K562 (cell line): ENCODE measurements at regions not wholly inside any gene's neighbourhood (a gene's known extent, or its start where the extent isn't known, plus 50 kb on each side); places are given as distances from the start of the nearest gene placed in this dataset.

Experiments
- ATAC-seq: fragments of 200-7000 bp; cut with Tn5 transposase; 3 replicates; pipeline ENCODE4 v1.9.1; 2020; ENCODE audit warnings: moderate library complexity
- BruUV-seq: library from RNA; stranded (reverse); fragments of 400-500 nt; replicated peaks from 2 replicates; lab custom pipeline; 2021; lab: Mats Ljungman, UMichigan
- CTCF ChIA-PET: fragments of 300-600 bp; formaldehyde crosslinking; extraction: SDS; loops from one replicate; lab custom pipeline; 2021; ENCODE audit warnings: low intra/inter-chr PET ratio; lab: Yijun Ruan, JAX
- POLR2A ChIA-PET: fragments of 300-600, 350-650 bp; sonication (Branson Sonifier 250); formaldehyde crosslinking; extraction: SDS; loops from one replicate; lab custom pipeline; 2021; ENCODE audit warnings: antibody characterized with exemption, inconsistent platforms; lab: Yijun Ruan, JAX
- DNase-seq, 4 experiments: peaks; one replicate each; pipeline versions ENCODE4 v3.0.0 to v3.0.0-alpha.2; 2011 to 2018; ENCODE audit warnings: low spot score in 3 of 4, mixed read lengths in 3 of 4; ENCODE audit errors: extremely low read depth in 1 of 4
- FAIRE-seq: peaks from 2 replicates; lab custom pipeline; 2011; peaks lifted over from hg19 to GRCh38; lab: Jason Lieb, UNC
- H2AFZ ChIP-seq: 2 replicates; pipeline ENCODE4 v1.6.0; 2011; ENCODE audit warnings: low read depth, low read length, control low read depth, inconsistent platforms
- H3K27ac ChIP-seq: fragments of 200-600 bp; 3 replicates; pipeline ENCODE4 v1.8.0; 2011; ENCODE audit warnings: low read depth, mild to moderate bottlenecking, control low read depth, inconsistent platforms, low read length, moderate library complexity, mixed read lengths; ENCODE audit errors: extremely low read depth
- H3K27me3 ChIP-seq, 2 experiments: fragments of 300-600 bp in 1 of 2; 2 replicates in 1 of 2; 3 replicates in 1 of 2; pipeline versions ENCODE4 v1.6.0 to v1.8.0; 2011; ENCODE audit warnings: inconsistent platforms in 2 of 2, low read length in 2 of 2, mild to moderate bottlenecking in 1 of 2, mixed read lengths in 1 of 2, moderate library complexity in 1 of 2; ENCODE audit not compliant: control insufficient read depth in 2 of 2, insufficient read depth in 2 of 2
- H3K36me3 ChIP-seq: fragments of 300-600 bp; 3 replicates; pipeline ENCODE4 v1.8.0; 2011; ENCODE audit warnings: mild to moderate bottlenecking, low read length, inconsistent platforms; ENCODE audit not compliant: control insufficient read depth, insufficient read depth
- H3K4me1 ChIP-seq, 2 experiments: fragments of 200-600 bp in 1 of 2; replicated peaks in 1 of 2; 2 replicates in 1 of 2; 3 replicates in 1 of 2; pipeline versions ENCODE4 v1.5.1 to v1.8.0; 2011; ENCODE audit warnings: inconsistent platforms in 2 of 2, low read length in 2 of 2, mild to moderate bottlenecking in 1 of 2, mixed read lengths in 1 of 2, moderate library complexity in 1 of 2; ENCODE audit not compliant: control insufficient read depth in 2 of 2, insufficient read depth in 2 of 2
- H3K4me2 ChIP-seq: 2 replicates; pipeline ENCODE4 v1.6.1; 2011; ENCODE audit warnings: low read length, control low read depth, inconsistent platforms, mixed read lengths; ENCODE audit not compliant: insufficient read depth
- H3K4me3 ChIP-seq: fragments of 200-600 bp; sonication (generic), shearing (Covaris generic); 2 replicates; pipeline ENCODE4 v1.5.1; 2016; ENCODE audit warnings: control low read depth, inconsistent platforms
- H3K79me2 ChIP-seq: fragments of 200-600 bp; 3 replicates; pipeline ENCODE4 v1.8.0; 2011; ENCODE audit warnings: low read length, inconsistent platforms; ENCODE audit not compliant: control insufficient read depth, insufficient read depth
- H3K9ac ChIP-seq, 2 experiments: 2 replicates each; pipeline versions ENCODE4 v1.6.0 to v1.6.1; 2011; ENCODE audit warnings: low read depth in 2 of 2, low read length in 2 of 2, control low read depth in 1 of 2, inconsistent platforms in 1 of 2, mild to moderate bottlenecking in 1 of 2, mixed read lengths in 1 of 2; ENCODE audit not compliant: insufficient read depth in 1 of 2
- H3K9me1 ChIP-seq: one replicate; pipeline ENCODE4 v1.6.0; 2011; ENCODE audit warnings: inconsistent platforms, mild to moderate bottlenecking, low read length, moderate library complexity; ENCODE audit not compliant: control insufficient read depth, insufficient read depth
- H3K9me3 ChIP-seq: replicated peaks from 2 replicates; pipeline ENCODE4 v1.5.1; 2011; ENCODE audit warnings: low read depth, low read length, inconsistent platforms; ENCODE audit not compliant: control insufficient read depth, insufficient read depth
- H4K20me1 ChIP-seq: replicated peaks from 2 replicates; pipeline ENCODE4 v1.6.1; 2011; ENCODE audit warnings: low read length, inconsistent platforms, mixed read lengths; ENCODE audit not compliant: control insufficient read depth, insufficient read depth
- CBFA2T2 ChIP-seq: fragments of 450-650 bp; conservative IDR thresholded peaks from 2 replicates; pipeline ENCODE4 v1.6.1; 2017; ENCODE audit warnings: mild to moderate bottlenecking
- FUS ChIP-seq: fragments of 200-400 bp; formaldehyde crosslinking; optimal IDR thresholded peaks from 2 replicates; pipeline ENCODE3; 2017; ENCODE audit warnings: low read depth, low read length
- HNRNPLL ChIP-seq: fragments of 200-400 bp; formaldehyde crosslinking; IDR thresholded peaks from 2 replicates; pipeline ENCODE4 v1.6.1; 2017; ENCODE audit warnings: low read length, low read depth, mild to moderate bottlenecking; ENCODE audit not compliant: poor library complexity, severe bottlenecking
- LEF1 ChIP-seq: fragments of 450-650 bp; IDR thresholded peaks from 2 replicates; pipeline ENCODE4 v1.6.1; 2016; ENCODE audit warnings: mild to moderate bottlenecking
- PCBP2 ChIP-seq: fragments of 200-400 bp; formaldehyde crosslinking; IDR thresholded peaks from 2 replicates; pipeline ENCODE4 v1.6.1; 2018; ENCODE audit warnings: low read length, low read depth, mild to moderate bottlenecking, moderate library complexity; ENCODE audit not compliant: poor library complexity, severe bottlenecking
- WHSC1 ChIP-seq: IDR thresholded peaks from one replicate; pipeline ENCODE4 v1.6.1; 2012; ENCODE audit warnings: low read length, control low read depth, inconsistent platforms
- XRCC4 ChIP-seq: IDR thresholded peaks from one replicate; pipeline ENCODE4 v1.6.1; 2011; ENCODE audit not compliant: insufficient read depth, insufficient read length; ENCODE audit errors: extremely low read depth
- ZNF24 ChIP-seq: fragments of 450-650 bp; IDR thresholded peaks from 2 replicates; pipeline ENCODE4 v1.6.1; 2016
- ZNF347 ChIP-seq: fragments of 450-650 bp; formaldehyde crosslinking; IDR thresholded peaks from 2 replicates; pipeline ENCODE4 v1.4.0; 2020; ENCODE audit warnings: low read depth, mild to moderate bottlenecking, moderate library complexity
- ZNF740 ChIP-seq, 3 experiments: fragments of 200-800 bp in 1 of 3; sonication (Bioruptor generic) in 1 of 3; sonication (generic) in 1 of 3; formaldehyde crosslinking in 1 of 3; IDR thresholded peaks; 2 replicates each; pipeline versions ENCODE4 v1.6.1 to v1.8.0; 2016 to 2022; ENCODE audit warnings: mild to moderate bottlenecking in 2 of 3, missing compliant biosample characterization in 2 of 3, missing genetic modification characterization in 2 of 3, missing genetic modification reagents in 1 of 3
- WGBS: fragments of 100-300 bp; shearing (Covaris generic); methylation state at CpG from one replicate; pipeline ENCODE4 v1.1.6; 2016; ENCODE audit warnings: low coverage, mixed read lengths; ENCODE audit not compliant: insufficient coverage; ENCODE audit errors: missing lambda C conversion rate; 5-methylcytosine and 5-hydroxymethylcytosine counted together
- in situ Hi-C: fragments of 300-500 bp; cut with MboI; formaldehyde crosslinking; loops from 4 replicates; pipeline ENCODE4 v1.15.0; 2018; ENCODE audit warnings: inconsistent platforms, mixed read lengths
- intact Hi-C: fragments of 100-400 bp; cut with micrococcal nuclease; formaldehyde crosslinking; loops from 2 replicates; pipeline ENCODE4 v1.14.2; 2022

DNA sequence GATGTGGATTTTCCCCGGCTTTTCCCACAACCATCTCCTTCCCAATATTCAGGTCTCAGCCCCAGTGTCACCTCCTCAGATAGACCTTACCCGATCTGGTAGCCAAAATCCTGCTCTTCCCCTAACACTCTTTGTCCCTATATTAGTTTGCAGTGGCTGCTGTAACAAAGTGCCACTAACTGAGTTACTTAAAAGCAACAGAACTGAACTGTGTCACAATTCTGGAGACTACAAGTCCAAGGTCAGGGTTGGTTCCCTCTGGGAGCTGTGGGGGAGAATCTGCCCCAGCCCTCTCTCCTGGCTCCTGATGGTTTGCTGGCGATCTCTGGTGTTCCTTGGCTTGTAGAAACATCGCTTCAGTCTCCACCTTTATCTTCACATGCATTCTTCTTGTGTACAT, 64.0 kb downstream of the NENF start:
- ChIA-PET POLR2A (interaction anchor here (1.0 to 1.6 kb wide), 2 partner anchors 17 to 19 kb away, joined by 3 to 4 read pairs; no protein-coding TSS in a partner anchor), CTCF (no interaction called here)
- in situ Hi-C loops: no loop called here
- 3% methylated on average over 4 of the region's 4 CpGs for WGBS
- FAIRE-seq (no peak), DNase-seq (no peak), ATAC-seq (no peak)
- Histone ChIP-seq H3K36me3 (no peaks in the 10 kb centered on the region), H3K79me2 (no peaks in the 10 kb centered on the region), H4K20me1 (no peaks in the 10 kb centered on the region), H3K27ac (no peak overlapping the region), H3K4me1 (peaks cover 0 to 6% of the 10 kb centered on the region in 2 experiments; a peak in 3 of 5 replicates), H2AFZ (no peak overlapping the region), H3K9ac (no peak overlapping the region), H3K27me3 (peaks cover 42 to 63% of the 10 kb centered on the region in 2 experiments), H3K4me3 (no peak overlapping the region), H3K9me1 (peaks cover 3% of the 10 kb centered on the region), H3K4me2 (no peak overlapping the region), H3K9me3 (no peaks in the 10 kb centered on the region)
- intact Hi-C loops: no loop called here
- TF ChIP-seq CBFA2T2 (no peak), ZNF740 (CRISPR knock-in tag; IDR thresholded peaks at IDR 0.05) (no peak), ZNF740 (tag; IDR thresholded peaks at IDR 0.05) (no peak), LEF1 (no peak), XRCC4 (no peak)
- no TSS peak for BruUV-seq

GRCh38 chr1:212497553-212497952, 64.8 kb downstream of the NENF start:
- Histone ChIP-seq H3K4me3 (no peak overlapping the region), H3K9me1 (peaks cover 3% of the 10 kb centered on the region), H3K36me3 (no peaks in the 10 kb centered on the region), H4K20me1 (no peaks in the 10 kb centered on the region), H3K4me1 (peaks cover 0 to 6% of the 10 kb centered on the region in 2 experiments; a peak in 3 of 5 replicates), H3K79me2 (no peaks in the 10 kb centered on the region), H3K27me3 (peaks cover 40 to 61% of the 10 kb centered on the region in 2 experiments), H2AFZ (no peak overlapping the region), H3K9ac (no peak overlapping the region), H3K27ac (no peak overlapping the region), H3K9me3 (no peaks in the 10 kb centered on the region), H3K4me2 (no peak overlapping the region)
- ATAC-seq (no peak), FAIRE-seq (no peak), DNase-seq (no peak)
- BruUV-seq: no TSS peak
- POLR2A ChIA-PET: interaction anchor here (0.7 to 1.9 kb wide), 4 partner anchors 8 to 111 kb away, joined by 3 to 9 read pairs (median 4); partner anchors contain the start of gene ATF3
- intact Hi-C loops (no loop called here), in situ Hi-C loops (no loop called here)
- WGBS: 11% methylated on average over 3 of the region's 3 CpGs
- TF ChIP-seq FUS (no peak), PCBP2 (no peak), HNRNPLL (no peak), ZNF24 (0 out of 2 replicates have a peak, but pooled peaks have one; percentile 47), WHSC1 (no peak), ZNF347 (CRISPR knock-in tag) (no peak)
- CTCF ChIA-PET: no interaction called here
